HepG2 (cell line): ENCODE measurements at regions not wholly inside any gene's neighbourhood (a gene's known extent, or its start where the extent isn't known, plus 50 kb on each side); places are given as distances from the start of the nearest gene placed in this dataset.
A peak's percentile ranks its signal among the peaks of the same experiment; 100 is the strongest.

Source experiments
- ATAC-seq: fragments of 200-7000 bp; cut with Tn5 transposase; 3 replicates; pipeline ENCODE4 v1.9.1; 2020; ENCODE audit warnings: mild to moderate bottlenecking, moderate library complexity
- BruUV-seq: library from RNA; stranded (reverse); fragments of 400-500 nt; replicated peaks from 2 replicates; lab custom pipeline; 2021; lab: Mats Ljungman, UMichigan
- CTCF ChIA-PET: fragments of 300-600 bp; formaldehyde crosslinking; extraction: SDS; loops from one replicate; lab custom pipeline; 2021; ENCODE audit warnings: low total read pairs, inconsistent platforms, low intra/inter-chr PET ratio; lab: Yijun Ruan, JAX
- POLR2A ChIA-PET: fragments of 350-600 bp; sonication (Branson Sonifier 250); formaldehyde crosslinking; loops from one replicate; lab custom pipeline; 2020; ENCODE audit warnings: antibody characterized with exemption, inconsistent platforms; lab: Yijun Ruan, JAX
- DNase-seq: peaks from one replicate; pipeline ENCODE4 v3.0.0-alpha.2; 2015; ENCODE audit warnings: low spot score
- FAIRE-seq: peaks from 3 replicates; lab custom pipeline; 2011; peaks lifted over from hg19 to GRCh38; lab: Jason Lieb, UNC
- H2AFZ ChIP-seq: one replicate; pipeline ENCODE4 v1.6.1; 2011; ENCODE audit warnings: low read length, inconsistent platforms
- H3K27ac ChIP-seq: fragments of 300-600 bp; 3 replicates; pipeline ENCODE4 v1.8.0; 2011; ENCODE audit warnings: mixed run types, mild to moderate bottlenecking, mixed read lengths, low read length, inconsistent platforms; ENCODE audit not compliant: insufficient read depth; ENCODE audit errors: extremely low read length
- H3K27me3 ChIP-seq, 2 experiments: fragments of 200-600 bp in 1 of 2; 2 replicates in 1 of 2; 3 replicates in 1 of 2; pipeline versions ENCODE4 v1.6.0 to v1.8.0; 2011; ENCODE audit warnings: low read length in 2 of 2, mild to moderate bottlenecking in 2 of 2, moderate library complexity in 2 of 2, inconsistent platforms in 1 of 2; ENCODE audit not compliant: insufficient read depth in 2 of 2, control insufficient read depth in 1 of 2
- H3K36me3 ChIP-seq, 2 experiments: fragments of 200-600 bp in 1 of 2; replicated peaks in 1 of 2; 2 replicates in 1 of 2; 3 replicates in 1 of 2; pipeline versions ENCODE4 v1.5.1 to v1.8.0; 2011; ENCODE audit warnings: low read length in 2 of 2, inconsistent platforms in 1 of 2; ENCODE audit not compliant: insufficient read depth in 2 of 2, control insufficient read depth in 1 of 2
- H3K4me1 ChIP-seq: 2 replicates; pipeline ENCODE4 v1.5.1; 2012; ENCODE audit warnings: low read length, inconsistent platforms; ENCODE audit not compliant: insufficient read depth
- H3K4me2 ChIP-seq: 2 replicates; pipeline ENCODE4 v1.6.0; 2011; ENCODE audit warnings: low read depth, low read length, inconsistent platforms
- H3K4me3 ChIP-seq, 3 experiments: fragments of 200-600 bp in 1 of 3; sonication (generic), shearing (Covaris generic) in 1 of 3; replicated peaks in 1 of 3; 2 replicates each; pipeline ENCODE4 v1.5.1; 2011 to 2016; ENCODE audit warnings: low read length in 3 of 3, inconsistent platforms in 2 of 3, low read depth in 2 of 3, mild to moderate bottlenecking in 2 of 3, control low read depth in 1 of 3, mixed read lengths in 1 of 3; ENCODE audit not compliant: insufficient read depth in 1 of 3
- H3K79me2 ChIP-seq: one replicate; pipeline ENCODE4 v1.6.1; 2011; ENCODE audit warnings: low read length, inconsistent platforms; ENCODE audit not compliant: insufficient read depth
- H3K9ac ChIP-seq: 2 replicates; pipeline ENCODE4 v1.6.0; 2011; ENCODE audit warnings: mild to moderate bottlenecking, low read depth, low read length, inconsistent platforms; ENCODE audit not compliant: insufficient read depth
- H3K9me3 ChIP-seq: 2 replicates; pipeline ENCODE4 v1.5.1; 2012; ENCODE audit warnings: mild to moderate bottlenecking, low read length
- H4K20me1 ChIP-seq: 2 replicates; pipeline ENCODE4 v1.6.0; 2011; ENCODE audit warnings: inconsistent platforms, mild to moderate bottlenecking, low read length, moderate library complexity; ENCODE audit not compliant: insufficient read depth
- HIVEP1 ChIP-seq: sonication (generic); formaldehyde crosslinking; IDR thresholded peaks from 2 replicates; pipeline ENCODE4 v1.4.0; 2020; ENCODE audit warnings: mild to moderate bottlenecking, missing genetic modification reagents
- MLX ChIP-seq: IDR thresholded peaks from 2 replicates; pipeline ENCODE4 v1.6.1; 2016
- MNT ChIP-seq: fragments of 450-650 bp; IDR thresholded peaks from 2 replicates; pipeline ENCODE4 v1.6.1; 2016
- NRL ChIP-seq: sonication (generic); formaldehyde crosslinking; IDR thresholded peaks from 2 replicates; pipeline ENCODE4 v1.5.0; 2020; ENCODE audit warnings: missing genetic modification reagents, mild to moderate bottlenecking, moderate library complexity, borderline replicate concordance
- ONECUT2 ChIP-seq: sonication (generic); formaldehyde crosslinking; IDR thresholded peaks from 2 replicates; pipeline ENCODE4 v1.4.0; 2020; ENCODE audit warnings: missing genetic modification reagents
- PTBP1 ChIP-seq: fragments of 200-400 bp; formaldehyde crosslinking; IDR thresholded peaks from 2 replicates; pipeline ENCODE4 v1.6.1; 2018; ENCODE audit warnings: low read length, low read depth; ENCODE audit not compliant: poor library complexity, severe bottlenecking
- WGBS: methylation state at CpG from one replicate; pipeline ENCODE4 v1.1.6; 2017; ENCODE audit warnings: low lambda C conversion rate; 5-methylcytosine and 5-hydroxymethylcytosine counted together
- in situ Hi-C: cut with HindIII; loops from 2 replicates; pipeline ENCODE4 v1.10.0; 2017; ENCODE audit warnings: low pct_unique_long_range_greater_than_20kb; ENCODE audit not compliant: extremely low pct_ligation_motif_present
- intact Hi-C: fragments of 100-400 bp; cut with micrococcal nuclease; formaldehyde crosslinking; loops from one replicate; pipeline ENCODE4 v1.10.0; 2022; ENCODE audit not compliant: unreplicated experiment

- CTCF ChIA-PET = no interaction called here
- no TSS peak for BruUV-seq
- H3K4me1 ChIP-seq = no peaks in the 10 kb centered on the region
- no peak for FAIRE-seq
- no peaks in the 10 kb centered on the region for H3K79me2 ChIP-seq
- H2AFZ ChIP-seq = no peak overlapping the region
- WGBS = 21% methylated on average over 16 of the region's 18 CpGs
- no peak overlapping the region for H3K27ac ChIP-seq
- TF ChIP-seq MNT (peak; percentile 82), NRL (CRISPR knock-in tag) (no peak)
- TF ChIP-seq, all 625 proteins: peak for 1
- Histone ChIP-seq H3K27me3 (peaks cover 7 to 59% of the 10 kb centered on the region in 2 experiments; a peak in 4 of 5 replicates), H3K9ac (no peak overlapping the region), H3K9me3 (no peaks in the 10 kb centered on the region), H3K4me2 (no peak overlapping the region), H3K4me3 (no peak overlapping the region), H4K20me1 (no peaks in the 10 kb centered on the region), H3K36me3 (no peaks in the 10 kb centered on the region)
- ATAC-seq (no peak), DNase-seq (no peak)
- intact Hi-C loops (no loop called here), in situ Hi-C loops (no loop called here)
- POLR2A ChIA-PET = no interaction called here
These were observed 103.0 kb downstream of the CPZ start for GRCh38 chr4:8695237-8696219.

GRCh38 chr4:8694651-8695151 is 102.1 kb downstream of the CPZ start:
- H3K9me3 ChIP-seq = no peaks in the 10 kb centered on the region
- H3K4me2 ChIP-seq = no peak overlapping the region
- CTCF ChIA-PET = no interaction called here
- no peaks in the 10 kb centered on the region for H3K36me3 ChIP-seq
- no peak for ATAC-seq
- TF ChIP-seq MLX (CRISPR knock-in tag) (no peak), HIVEP1 (no peak), PTBP1 (no peak), ONECUT2 (CRISPR knock-in tag) (no peak)
- H3K9ac ChIP-seq = no peak overlapping the region
- no TSS peak for BruUV-seq
- in situ Hi-C loops (no loop called here), intact Hi-C loops (no loop called here)
- H2AFZ ChIP-seq = no peak overlapping the region
- H3K27ac ChIP-seq = no peak overlapping the region
- no peaks in the 10 kb centered on the region for H3K4me1 ChIP-seq
- no peak for FAIRE-seq
- peaks cover 5 to 61% of the 10 kb centered on the region in 2 experiments; a peak in 4 of 5 replicates for H3K27me3 ChIP-seq
- POLR2A ChIA-PET = no interaction called here
- DNase-seq = no peak
- 0% methylated on average over 4 of the region's 10 CpGs for WGBS
- no peak overlapping the region for H3K4me3 ChIP-seq
- H4K20me1 ChIP-seq = no peaks in the 10 kb centered on the region
- H3K79me2 ChIP-seq = no peaks in the 10 kb centered on the region
